H7 (cell line): ENCODE measurements at regions not wholly inside any gene's neighbourhood (a gene's known extent, or its start where the extent isn't known, plus 50 kb on each side); places are given as distances from the start of the nearest gene placed in this dataset.

Experiments used
- DNase-seq: peaks from one replicate; pipeline ENCODE4 v3.0.0; 2012
- H3K27me3 ChIP-seq: 2 replicates; pipeline ENCODE4 v1.6.0; 2011; ENCODE audit warnings: mild to moderate bottlenecking, low read length; ENCODE audit not compliant: control insufficient read depth, insufficient read depth
- H3K36me3 ChIP-seq: replicated peaks from 2 replicates; pipeline ENCODE4 v1.5.1; 2011; ENCODE audit warnings: low read length; ENCODE audit not compliant: control insufficient read depth, insufficient read depth
- H3K4me3 ChIP-seq: 2 replicates; pipeline ENCODE4 v1.5.1; 2011; ENCODE audit warnings: low read depth, mild to moderate bottlenecking, control low read depth, low read length, moderate library complexity; ENCODE audit not compliant: insufficient read depth

DNA sequence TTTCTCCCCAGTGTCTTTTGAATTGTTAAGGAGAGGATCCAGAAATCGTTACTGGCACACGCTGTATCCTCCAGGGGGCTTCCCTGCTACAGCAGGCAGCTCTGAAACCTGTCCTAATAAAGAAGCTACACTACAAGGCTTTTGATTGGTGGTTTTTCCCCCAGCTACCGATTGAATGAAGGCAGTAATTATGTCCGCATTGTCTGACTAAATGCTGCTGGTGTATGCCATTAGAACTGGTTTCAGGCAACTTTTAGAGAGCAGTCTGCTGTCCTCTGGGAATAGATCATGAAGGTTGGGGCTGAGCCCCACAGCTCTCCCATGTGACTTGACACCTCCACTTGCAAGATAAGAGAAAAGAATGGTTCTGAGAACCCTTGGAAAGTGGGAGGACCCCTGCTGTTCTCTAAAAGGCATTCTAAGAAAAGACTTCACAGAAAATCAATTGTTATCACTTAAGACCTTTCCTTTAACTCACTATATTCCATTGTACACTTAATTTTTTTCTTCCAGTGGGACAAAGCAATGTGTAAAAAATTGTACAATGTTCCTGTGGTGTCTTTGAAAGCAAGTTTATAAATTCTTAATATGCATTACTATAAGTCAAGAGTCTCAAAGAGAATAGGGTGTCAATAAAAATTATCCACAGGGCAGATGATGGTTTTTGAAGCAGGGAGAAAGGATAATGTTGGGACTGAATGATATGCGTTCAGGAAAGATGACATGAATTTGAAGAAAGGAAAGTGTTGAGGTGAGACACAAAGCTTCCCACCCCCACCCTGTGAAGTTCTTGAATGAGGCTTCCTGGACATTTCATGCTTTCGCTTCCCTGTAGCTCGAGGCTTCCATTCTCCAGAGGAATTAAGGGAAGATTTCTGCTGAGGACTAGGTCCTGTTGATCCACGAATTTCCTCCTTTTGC lies 53.0 kb upstream of the DAZL start:
- peak; percentile 22 for DNase-seq
- Histone ChIP-seq H3K36me3 (no peaks in the 10 kb centered on the region), H3K27me3 (no peaks in the 10 kb centered on the region), H3K4me3 (no peak overlapping the region)

DNA sequence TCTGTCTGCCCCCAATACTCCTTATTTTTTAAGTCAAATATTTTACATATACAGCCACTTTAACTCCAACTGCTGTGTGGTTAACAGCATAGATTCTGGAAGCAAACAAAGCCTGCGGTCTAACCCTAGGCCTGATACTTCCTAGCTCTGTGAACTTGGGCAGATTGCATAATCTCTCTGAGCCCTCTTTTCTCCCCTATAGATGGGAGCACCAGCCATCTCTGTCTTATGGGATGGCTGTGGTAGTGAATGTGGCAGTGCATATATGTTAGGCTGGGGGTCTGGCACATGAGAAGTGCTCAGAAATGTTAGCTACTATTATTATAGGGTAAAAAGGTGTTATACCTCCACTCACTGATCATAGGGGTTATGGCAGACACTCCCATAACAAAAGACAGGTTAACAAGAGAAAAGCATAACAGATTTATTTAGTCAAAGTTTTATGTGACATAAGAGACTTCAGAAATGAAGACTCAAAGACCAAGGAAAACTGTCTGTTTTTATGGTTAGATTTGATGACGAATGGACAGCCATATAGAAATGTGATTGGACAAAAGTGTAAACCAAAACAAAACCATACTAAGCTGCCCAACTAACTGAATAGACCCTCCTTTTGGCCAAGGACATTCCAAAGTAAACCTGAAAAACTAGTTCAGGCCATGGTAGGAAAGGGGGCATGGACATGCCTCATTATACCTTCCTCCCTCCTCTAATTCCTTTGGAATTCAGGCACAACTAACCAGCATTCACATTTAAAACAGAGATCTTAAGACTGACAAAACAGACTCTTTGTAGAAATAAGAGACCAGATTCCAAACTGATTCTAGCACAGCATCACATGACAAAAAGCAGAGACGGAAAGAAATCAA lies 53.9 kb upstream of the DAZL start:
- H3K4me3 ChIP-seq: no peak overlapping the region
- no peaks in the 10 kb centered on the region for H3K27me3 ChIP-seq
- no peak for DNase-seq

DNA sequence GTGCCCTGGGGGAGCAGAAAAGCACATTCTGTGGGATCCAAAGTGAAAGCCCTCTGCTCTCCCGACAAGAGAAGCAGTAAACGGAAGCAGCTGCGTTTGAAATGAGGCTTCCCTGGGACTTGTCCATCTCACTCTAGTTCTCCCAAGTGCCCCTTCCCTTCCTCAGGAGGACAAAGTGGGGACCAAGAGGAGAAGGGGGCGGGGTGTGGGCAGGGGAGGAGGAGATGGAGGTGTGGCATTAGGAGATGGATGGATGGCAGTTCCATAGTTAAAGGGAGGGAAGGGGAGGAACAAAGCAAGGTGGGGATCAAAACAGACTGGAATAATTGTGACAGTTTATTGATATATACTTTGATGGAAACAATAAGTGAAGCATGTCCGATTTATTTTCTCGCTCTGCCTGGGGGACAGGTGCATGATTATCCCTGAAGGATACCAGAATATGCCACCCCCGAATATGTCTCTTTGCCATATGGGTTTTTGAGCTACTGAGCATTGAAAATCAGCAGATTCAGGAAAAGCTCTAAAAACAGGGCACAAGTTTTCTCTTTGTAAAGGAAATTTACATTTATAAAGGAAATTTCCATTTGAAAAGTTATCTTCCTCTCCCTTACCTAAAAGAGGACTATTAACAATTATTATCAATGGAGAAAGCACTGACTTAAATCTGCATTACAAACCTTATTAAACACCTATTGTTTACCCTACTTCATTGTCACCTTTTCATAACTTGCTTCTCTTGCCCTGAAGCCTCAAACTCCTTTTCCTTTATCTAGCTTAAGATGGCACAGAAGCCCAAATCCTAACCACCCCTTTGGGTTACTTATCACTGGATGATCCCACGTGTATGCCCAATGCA lies 58.9 kb upstream of the DAZL start:
- H3K4me3 ChIP-seq: no peak overlapping the region
- H3K36me3 ChIP-seq: peaks cover 1% of the 10 kb centered on the region; the same call in 1 of the 2 replicates
- no peaks in the 10 kb centered on the region for H3K27me3 ChIP-seq
- peak; percentile 13 for DNase-seq

More for the DNA sequence above, 53.9 kb upstream of the DAZL start:
- H3K36me3 ChIP-seq: no peaks in the 10 kb centered on the region

DNA sequence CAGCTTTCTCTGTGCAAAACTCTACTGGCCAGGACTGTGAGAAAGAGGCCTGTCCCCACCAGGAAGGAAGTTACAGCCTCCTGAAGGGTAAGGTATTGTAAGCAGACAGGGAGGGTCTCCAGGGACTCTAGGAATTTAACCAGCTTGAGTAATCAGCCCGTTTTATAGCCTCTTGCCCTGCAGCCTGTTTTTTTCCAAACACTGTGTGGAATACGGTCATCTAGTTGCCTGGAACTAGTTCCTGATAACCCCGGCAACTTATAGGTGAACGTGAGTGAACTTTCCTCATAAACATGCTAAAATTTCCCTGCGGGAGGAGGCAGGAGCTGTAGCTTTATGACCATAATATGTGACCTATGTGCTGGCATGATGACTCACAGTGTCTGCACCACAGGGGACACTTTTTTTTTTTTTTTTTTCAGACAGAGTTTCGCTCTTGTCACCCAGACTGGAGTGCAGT lies 60.1 kb upstream of the DAZL start:
- H3K36me3 ChIP-seq: peaks cover 1% of the 10 kb centered on the region; the same call in 1 of the 2 replicates
- H3K4me3 ChIP-seq: no peak overlapping the region
- no peak for DNase-seq
- no peaks in the 10 kb centered on the region for H3K27me3 ChIP-seq

DNA sequence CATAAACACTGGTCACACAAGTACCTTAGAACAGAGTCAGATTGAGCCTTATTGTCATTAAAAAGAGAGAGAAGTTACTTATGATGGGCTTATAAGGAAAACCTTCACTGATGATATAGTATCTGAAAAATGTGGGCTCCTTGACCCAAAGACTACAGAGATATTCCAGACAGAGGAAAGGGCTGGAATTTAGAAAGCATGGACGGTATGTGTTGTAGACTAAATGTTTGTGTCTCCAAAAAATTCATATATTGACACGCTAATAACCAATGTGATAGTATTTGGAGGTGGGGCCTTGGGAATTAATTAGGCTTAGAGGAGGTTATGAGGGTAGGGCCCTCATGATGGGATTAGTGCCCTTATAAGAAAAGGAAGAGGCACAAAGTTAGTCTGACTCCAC lies 61.0 kb upstream of the DAZL start:
- Histone ChIP-seq H3K27me3 (no peaks in the 10 kb centered on the region), H3K36me3 (peaks cover 1% of the 10 kb centered on the region; the same call in 1 of the 2 replicates), H3K4me3 (no peak overlapping the region)
- no peak for DNase-seq

DNA sequence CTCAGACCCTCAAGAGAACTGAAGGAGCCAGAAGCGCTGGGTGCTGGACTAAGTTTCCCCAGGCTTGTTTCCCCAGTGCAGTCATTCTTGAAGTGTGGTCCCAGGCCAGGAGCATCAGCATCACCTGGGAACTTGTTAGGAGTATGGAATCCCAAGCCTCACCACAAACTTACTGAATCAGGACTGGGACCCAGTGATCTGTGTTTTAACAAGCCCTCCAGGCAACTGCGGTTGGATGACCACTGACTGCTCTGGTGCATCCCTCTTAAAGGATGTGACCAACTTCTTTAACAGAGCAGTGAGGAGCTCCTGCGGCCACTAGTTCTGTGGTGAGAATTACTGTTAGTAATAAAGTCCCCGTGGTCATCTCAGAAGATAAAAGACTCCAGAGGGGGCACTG lies 62.4 kb upstream of the DAZL start:
- Histone ChIP-seq H3K36me3 (peaks cover 1% of the 10 kb centered on the region; the same call in 1 of the 2 replicates), H3K27me3 (no peaks in the 10 kb centered on the region), H3K4me3 (no peak overlapping the region)
- no peak for DNase-seq

DNA sequence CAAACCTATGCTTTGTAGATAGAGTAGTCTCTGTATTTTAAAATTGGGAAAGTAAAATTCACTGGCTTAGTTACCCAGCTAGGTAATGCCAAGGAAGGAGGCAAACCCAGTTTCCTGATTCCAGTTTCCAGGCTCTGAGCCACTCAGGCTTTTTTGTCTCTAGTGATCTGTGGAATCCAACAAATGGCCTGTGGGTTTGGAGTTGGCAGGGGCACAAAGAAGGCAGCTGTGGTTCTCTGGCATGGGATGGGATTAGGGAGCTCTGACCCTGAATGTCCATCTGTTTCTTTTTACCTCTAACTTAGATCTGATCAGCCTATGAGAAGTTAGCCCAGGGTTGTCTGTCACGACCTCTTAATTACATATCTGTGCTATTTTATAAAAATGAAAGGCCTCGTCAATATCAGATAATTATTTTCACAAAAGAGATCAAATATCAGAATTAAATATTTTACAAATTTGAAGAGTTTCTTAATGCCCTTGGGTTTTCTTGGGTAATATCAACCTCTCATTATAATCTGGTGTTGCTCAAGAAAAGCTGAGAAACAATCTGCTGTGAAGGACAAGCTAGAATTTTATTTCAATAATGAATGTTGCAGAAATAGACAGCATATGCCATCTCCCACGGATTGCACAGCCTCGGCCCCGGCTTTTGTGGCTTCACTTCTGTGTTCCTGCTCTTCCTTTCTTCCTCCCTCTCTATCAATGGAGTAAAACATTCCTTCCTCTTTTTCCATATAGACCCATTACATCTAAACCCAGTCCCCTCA lies 63.7 kb upstream of the DAZL start:
- Histone ChIP-seq H3K36me3 (peaks cover 1% of the 10 kb centered on the region; the same call in 1 of the 2 replicates), H3K4me3 (no peak overlapping the region), H3K27me3 (no peaks in the 10 kb centered on the region)
- no peak for DNase-seq

DNA sequence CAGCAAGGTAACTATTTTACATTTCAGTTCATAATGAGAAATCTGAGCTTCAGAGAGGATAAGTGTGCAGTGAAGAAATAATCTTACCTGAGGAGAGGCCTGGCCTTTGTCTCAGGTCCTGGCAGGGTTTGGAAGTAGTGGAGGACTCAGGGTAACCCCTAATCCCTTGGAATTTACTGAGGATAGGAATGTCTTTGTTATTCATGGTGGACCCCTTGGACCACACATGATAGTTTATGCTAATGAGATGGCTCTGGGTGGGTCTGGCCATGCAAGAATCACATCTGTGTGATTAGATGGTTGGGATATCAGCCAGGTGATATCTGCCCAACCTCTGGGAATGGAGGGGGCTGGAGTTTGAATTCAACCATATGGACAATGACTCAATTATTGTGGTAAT lies 65.0 kb upstream of the DAZL start:
- Histone ChIP-seq H3K36me3 (peaks cover 1% of the 10 kb centered on the region; the same call in 1 of the 2 replicates), H3K4me3 (no peak overlapping the region), H3K27me3 (no peaks in the 10 kb centered on the region)
- peak; percentile 33 for DNase-seq

DNA sequence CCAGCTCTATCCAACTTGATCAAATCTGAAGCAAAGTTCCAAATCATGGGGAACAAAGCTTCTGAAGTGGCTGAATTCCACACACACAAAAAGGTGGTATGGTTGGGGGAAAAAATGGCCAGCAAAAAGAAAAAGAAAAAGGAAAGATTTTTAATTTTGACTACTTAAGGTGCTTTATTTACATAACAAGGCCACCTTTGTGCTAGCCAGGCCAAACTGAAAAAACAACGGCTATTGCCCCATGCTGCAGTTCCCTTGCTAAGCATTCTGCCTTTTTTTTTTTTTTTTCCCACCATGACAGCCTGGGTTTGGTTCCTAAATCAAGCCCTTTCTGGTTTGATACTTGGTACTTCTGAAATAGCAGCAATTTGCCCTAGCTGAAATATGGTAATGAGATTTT lies 66.5 kb upstream of the DAZL start:
- Histone ChIP-seq H3K4me3 (no peak overlapping the region), H3K36me3 (peaks cover 1% of the 10 kb centered on the region; the same call in 1 of the 2 replicates), H3K27me3 (no peaks in the 10 kb centered on the region)
- peak; percentile 27 for DNase-seq

DNA sequence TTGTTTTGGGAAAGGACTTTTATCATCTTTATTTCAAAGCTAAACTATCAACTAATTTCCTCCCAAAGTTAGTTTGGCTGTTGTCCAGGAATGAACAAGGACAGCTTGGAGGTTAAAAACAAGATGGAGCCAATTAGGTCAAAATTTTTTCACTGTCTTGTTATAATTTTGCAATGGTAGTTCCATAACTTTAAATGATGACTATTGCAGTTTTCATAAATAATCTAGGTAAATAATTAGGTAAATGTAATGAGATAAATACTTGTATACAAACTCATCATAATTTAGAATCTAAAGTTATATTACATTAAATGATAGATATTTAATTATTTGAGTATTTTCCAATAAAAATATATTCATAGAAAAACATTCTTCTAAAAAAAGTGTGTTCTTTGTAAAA lies 68.3 kb upstream of the DAZL start:
- no peak overlapping the region for H3K4me3 ChIP-seq
- no peaks in the 10 kb centered on the region for H3K36me3 ChIP-seq
- H3K27me3 ChIP-seq: no peaks in the 10 kb centered on the region

DNA sequence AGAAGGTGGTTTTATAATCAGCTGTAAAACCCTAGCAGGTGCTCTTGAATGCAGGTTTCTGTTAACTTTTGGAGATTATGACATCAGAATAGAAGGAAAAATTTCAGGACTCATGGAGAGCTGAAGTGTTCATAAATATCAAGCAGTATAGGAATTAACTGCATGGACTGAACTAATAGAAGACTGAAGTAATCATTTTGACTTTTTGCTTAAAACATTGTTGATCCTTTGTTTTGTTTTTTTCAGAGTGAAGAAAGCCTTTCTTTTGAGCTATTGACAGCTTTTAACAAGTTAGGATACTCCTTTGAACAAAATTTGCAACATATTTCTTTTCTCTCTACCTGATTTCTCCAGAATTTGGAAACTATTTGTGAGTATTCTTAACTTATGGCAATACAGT lies 70.6 kb upstream of the DAZL start:
- no peak for DNase-seq
- no peak overlapping the region for H3K4me3 ChIP-seq
- H3K36me3 ChIP-seq: no peaks in the 10 kb centered on the region

More for the DNA sequence above, 68.3 kb upstream of the DAZL start:
- no peak for DNase-seq

DNA sequence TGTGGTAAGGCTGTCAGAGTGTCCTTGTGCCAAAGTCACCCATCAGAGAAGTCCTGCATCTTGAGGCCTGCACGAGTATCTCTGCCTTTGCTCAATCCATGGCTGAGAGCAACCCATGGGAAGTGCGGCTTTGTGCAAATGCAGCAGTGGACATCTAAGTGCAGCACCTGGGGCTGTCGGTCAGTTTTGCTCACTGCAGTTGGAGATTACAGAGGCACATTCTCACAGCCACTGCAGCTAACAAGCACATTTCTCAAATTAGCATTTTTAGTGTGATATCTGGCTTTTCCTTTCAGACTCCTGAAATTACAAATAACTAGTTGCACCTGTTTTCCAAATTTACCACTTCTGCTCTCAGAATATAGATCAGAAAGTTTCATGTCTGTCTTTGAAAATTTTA lies 81.5 kb upstream of the DAZL start:
- no peaks in the 10 kb centered on the region for H3K27me3 ChIP-seq
- no peak overlapping the region for H3K4me3 ChIP-seq
- no peaks in the 10 kb centered on the region for H3K36me3 ChIP-seq
- DNase-seq: no peak

More for the DNA sequence above, 70.6 kb upstream of the DAZL start:
- no peaks in the 10 kb centered on the region for H3K27me3 ChIP-seq

DNA sequence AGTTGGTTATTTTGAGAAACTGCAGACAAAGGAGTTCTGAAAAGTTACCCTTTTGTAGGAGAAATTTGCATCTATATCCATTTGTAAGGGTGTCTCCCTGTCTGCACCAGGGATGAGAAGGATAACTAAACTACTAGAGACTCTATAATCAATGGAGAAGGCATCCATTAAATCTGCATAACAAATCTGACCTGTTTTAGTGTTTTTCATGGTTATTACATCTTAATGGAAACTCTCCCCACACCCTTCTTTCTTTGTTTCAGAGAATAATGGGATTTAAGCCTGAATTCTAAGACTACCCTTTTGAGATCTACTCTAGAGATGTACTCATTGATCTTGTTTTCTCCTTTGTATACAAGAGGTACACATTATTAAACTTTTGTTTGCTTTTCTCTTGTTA lies 82.0 kb upstream of the DAZL start:
- Histone ChIP-seq H3K36me3 (no peaks in the 10 kb centered on the region), H3K27me3 (no peaks in the 10 kb centered on the region), H3K4me3 (no peak overlapping the region)
- peak; percentile 26 for DNase-seq
